DMS 273 (cell line): ENCODE measurements at regions not wholly inside any gene's neighbourhood (a gene's known extent, or its start where the extent isn't known, plus 50 kb on each side); places are given as distances from the start of the nearest gene placed in this dataset.

Experiments used
- DNase-seq: peaks from one replicate; lab custom pipeline; 2025; ENCODE audit not compliant: unreplicated experiment; lab: John Stamatoyannopoulos, UW

DNA sequence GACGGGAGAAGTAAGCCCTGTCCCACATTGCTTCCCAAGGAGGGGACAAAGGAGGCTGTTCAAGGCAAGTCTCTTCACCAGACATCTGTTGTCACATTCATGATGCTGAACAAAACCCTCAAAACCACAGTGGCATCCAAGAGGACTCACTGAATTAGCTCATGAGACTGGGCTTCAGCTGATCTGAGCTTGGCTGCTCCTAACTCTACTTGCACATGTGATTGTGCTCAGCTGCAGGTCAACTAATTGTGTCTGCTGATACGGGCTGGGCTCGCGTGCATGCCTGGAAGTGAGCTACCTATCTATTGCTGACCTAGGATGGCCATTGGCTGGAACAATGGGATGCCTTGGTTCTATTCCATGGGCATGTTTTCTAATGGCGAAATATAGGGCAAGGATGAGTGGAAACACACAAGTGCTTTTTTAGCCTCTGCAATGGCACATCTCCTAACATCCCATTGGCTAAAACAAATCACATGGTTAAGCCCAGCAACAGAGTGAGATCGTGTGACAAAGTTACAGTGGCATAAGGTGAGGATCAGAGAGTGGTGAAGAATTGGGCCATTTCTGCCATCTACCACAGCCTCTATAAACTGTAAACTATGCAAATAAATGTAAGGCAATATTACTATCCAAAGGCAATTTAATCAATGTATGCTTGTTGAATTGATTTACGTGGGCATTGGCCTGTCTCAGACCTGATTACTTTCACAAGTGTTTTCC lies 52.9 kb upstream of the CAPN13 start:
- peak; percentile 10 for DNase-seq
